Activated CD8-positive, alpha-beta memory T cell treated with anti-CD3 and anti-CD28 coated beads for 1 hour (primary cell): ENCODE measurements at regions not wholly inside any gene's neighbourhood (a gene's known extent, or its start where the extent isn't known, plus 50 kb on each side); places are given as distances from the start of the nearest gene placed in this dataset.

Experiments used
- DNase-seq, 2 donors: peaks; one replicate each; pipeline ENCODE4 v3.0.0-alpha.2; 2020; ENCODE audit warnings: low read depth in 1 of 2; ENCODE audit errors: extremely low read depth in 1 of 2

DNA sequence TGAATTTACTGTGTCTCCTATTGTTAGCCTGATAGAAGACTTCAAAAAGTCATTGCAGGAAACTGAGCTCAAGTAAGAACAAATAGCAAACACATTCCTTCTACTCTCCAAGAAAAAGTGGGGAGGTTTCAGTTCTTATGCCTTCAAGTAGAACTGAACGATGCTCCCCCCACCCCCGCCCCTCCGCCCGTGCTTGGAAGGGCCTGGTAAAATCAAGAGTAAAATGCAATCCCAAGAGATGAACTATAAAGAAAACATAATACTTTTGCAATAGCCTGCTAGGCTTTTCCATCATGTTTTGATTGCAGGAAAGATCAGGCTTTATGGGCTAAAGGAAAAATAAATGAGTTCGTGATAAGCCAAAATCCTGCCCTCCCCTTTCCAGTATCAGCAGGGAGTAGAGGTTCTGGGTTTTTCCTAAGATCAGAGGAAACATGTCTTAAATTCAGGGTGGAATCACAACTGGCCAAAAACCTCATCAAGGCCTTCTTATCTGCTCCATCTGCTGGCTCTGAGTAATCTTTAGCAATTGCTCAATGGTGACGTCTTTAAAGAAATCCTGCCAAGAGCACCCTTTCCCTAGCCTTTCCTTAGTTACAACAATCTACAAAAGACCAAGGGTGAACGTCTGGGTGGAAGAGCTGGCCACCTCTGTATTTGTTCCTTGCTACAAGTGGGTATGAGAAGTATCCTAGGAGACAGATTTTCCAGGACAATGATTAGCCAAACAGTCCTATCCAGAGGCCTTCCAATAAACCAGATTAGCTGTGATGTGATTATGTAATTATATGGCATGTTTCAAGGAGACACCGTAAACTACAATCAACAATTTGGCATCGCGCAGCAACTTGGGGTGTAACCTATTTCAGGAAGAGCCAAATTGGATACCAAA is 66.3 kb upstream of the FAM9C start:
- no peak for DNase-seq

DNA sequence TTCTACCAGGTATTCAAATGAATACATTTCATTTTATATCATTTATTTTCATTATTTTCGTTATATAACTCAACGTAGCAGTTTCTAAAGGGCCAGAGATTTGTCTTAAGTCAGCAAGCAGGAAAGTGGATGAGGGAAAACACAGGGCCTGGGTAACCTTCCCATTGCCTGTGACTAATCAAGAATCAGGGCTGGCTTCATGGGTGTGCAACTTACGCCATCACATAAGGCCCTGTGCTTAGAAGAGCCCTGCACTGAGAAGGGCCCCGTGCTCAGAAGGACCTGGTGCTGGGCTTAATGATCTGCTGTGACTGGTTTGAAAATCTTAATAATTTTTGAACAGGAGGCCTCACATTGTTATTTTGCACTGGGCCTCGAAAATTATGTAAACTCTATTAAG is 65.4 kb upstream of the FAM9C start:
- DNase-seq: no peak

DNA sequence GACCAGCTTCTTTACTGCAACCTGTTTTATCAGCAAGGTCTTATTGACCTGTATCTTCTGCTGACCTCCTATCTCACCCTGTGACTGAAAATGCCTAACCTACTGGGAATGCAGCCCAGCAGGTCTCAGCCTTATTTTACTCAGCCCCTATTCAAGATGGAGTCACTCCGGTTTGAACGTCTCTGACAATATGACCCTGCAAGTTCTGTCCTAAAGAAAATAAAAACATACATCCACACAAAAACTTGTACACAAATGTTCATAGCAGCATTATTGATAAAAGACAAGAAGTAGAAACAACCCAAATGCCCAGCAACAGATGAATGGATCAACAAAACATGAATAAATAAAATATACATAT is 59.5 kb upstream of the FAM9C start:
- no peak for DNase-seq

DNA sequence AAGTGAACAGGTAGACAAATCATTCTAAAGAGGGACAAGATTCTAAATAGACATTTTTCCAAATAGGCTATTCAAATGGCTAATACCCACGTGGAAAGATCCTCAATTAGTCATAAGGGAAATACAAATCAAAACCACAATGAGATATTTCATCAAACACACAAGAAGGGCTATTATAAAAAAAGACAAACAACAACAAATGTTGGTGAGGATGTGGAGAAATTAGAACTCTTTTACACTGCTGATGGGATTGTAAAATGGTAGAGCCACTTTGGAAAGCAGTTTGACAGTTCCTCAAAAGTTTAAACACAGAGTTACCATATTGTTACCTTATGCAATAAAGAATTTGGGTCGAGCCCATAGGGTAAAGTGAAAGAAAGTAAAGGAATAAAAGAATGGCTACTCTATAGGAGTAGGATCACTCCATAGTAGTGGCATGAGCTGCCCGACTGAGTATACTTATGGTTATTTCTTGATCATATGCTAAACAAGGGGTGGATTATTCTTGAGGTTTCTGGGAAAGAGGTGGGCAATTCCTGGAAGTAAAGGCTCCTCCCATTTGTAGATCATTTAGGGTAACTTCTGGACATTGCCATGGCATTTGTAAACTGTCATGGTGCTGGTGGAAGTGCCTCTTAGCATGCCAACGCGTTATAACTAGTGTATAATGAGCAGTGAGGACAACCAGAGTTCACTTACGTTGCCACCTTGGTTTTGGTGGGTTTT is 58.9 kb upstream of the FAM9C start:
- DNase-seq: no peak

DNA sequence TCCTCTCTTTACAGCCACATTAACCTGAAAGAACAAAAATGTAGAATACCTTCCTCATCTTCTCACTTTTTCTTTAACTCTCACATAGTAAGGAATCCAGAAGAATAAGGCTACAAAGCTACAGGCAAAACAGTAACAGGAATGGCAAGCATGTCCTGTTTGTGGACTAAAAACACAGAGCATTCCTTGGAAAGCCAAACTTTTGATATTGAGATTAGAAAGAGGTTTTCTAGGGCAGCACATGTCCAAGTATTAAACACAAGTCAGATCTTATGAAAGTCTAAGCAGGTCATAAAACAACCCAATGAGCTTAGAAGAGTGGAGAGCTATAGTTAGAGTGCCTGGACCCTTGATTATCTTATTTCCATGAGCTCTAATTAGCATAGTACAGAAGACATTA is 58.2 kb upstream of the FAM9C start:
- no peak for DNase-seq

DNA sequence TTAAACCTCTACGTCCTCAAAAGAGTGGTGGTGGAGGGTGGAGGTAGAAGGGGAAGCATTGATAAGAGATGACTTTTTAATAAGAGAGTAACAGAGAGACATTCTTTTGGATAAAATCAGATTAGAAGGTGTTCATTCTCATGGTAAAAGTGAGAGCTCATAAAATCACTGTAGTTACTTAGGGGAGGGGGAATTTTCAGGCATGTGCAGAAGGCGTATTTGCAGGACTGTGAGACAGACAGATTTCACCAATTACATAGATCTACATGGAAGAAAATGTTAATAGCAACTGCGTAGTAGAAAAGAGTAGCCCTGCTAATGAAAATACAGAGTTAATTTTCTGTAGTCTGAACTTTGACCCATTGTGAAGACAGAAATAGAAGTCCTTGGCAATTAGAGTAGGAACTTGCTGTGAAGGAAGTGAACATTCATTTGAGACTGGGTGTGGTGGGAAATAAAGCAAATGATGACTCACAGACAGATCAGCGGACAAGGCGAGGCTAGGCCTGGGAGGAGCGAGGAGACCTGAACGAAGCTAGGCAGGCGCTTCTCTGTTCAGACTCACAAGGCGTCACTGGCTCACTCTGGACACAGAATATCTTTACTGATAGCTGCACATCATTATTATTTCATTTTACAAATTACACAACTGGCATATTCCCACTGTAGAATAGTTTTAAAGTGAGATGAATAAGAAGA is 57.2 kb upstream of the FAM9C start:
- no peak for DNase-seq

DNA sequence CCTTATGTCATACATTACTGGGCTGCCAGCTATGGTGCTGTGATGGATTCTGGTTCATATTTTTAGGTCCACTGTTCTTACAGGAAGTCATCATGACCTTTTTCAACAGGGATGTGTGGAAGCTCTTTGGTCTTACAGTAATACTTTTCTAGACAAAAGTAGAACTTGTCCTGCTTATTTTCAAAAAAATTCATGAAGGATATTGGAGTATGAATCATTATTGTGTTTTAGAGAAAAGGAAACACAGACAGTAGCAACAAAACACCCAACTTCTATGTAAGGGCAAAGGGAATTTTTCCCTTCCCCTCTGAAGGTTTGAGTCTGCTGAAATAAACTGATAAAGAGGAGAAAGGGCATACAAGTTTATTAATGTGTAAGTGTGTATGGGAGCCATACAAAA is 54.7 kb upstream of the FAM9C start:
- DNase-seq: no peak

DNA sequence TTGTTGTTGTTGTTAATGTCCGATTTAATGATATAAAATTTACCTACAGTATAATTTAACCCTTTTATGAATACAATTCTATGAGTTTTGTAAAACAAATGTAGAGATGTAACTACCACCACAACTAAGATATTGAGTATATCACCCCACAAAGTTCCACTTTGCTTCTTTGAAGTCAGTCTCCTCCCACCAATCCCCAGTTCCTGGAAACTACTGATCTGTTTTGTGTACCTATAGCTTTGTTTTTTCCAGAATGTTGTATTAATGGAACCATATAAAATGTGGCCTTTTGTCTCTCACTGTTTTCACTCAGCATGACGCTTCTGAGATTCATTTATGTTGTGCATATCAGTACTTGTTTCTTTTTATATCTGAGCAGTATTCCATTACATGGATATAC is 52.3 kb upstream of the FAM9C start:
- DNase-seq: no peak

DNA sequence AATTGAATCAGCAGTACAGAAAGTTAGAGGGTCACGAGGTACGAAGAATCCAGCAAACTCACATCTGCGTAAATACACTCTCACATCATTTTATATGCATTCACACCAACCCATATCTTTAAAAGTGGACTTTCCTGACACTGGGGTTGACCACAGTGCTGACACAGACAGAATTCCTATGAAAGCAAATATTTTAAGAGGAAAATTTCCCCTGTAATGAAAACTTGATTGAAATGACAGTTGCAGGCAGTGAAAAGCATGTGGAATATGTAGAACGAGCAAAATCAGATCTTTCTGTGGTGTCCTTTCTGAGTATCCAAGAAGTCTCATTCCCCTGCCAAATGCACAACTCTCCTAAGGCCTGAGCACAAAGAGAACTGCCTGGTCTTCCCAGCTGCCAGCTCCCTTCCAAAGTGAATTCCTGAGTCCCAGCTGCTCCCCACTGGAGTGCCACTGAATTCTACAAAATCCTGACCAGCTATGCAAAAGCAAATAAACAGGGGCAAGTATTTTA is 50.5 kb upstream of the FAM9C start:
- DNase-seq: no peak

DNA sequence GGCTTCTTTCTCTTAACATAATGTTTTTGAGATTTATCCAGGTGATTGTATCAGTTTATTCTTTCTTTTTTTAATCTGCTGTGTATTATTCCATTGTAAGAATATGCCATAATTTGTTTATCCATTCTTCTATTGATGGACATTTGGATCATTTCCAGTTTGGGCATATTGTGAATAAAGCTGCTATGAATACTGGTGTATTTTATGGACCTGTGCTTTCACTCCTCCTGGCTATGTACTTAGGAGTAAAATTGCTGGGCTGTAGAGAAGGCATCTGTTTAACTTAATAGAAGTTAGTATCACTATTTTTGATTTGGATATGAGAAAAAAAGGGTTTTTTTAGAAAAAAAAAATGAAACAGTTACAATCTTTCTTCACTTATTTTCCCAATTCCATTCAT is 50.0 kb upstream of the FAM9C start:
- DNase-seq: no peak
